ENCODE measurements at regions not wholly inside any gene's neighbourhood (a gene's known extent, or its start where the extent isn't known, plus 50 kb on each side); places are given as distances from the start of the nearest gene placed in this dataset.
"Not testable (repeated sequence)": the region's sequence is repeated elsewhere in the genome, so short reads cannot be mapped to it uniquely, and the experiment has no call there.

- H3K27ac Mint-ChIP-seq (ENCODE audit: low read depth, unreplicated experiment) = no peak overlapping the region
- CTCF ChIA-PET = no interaction called here
- no peak overlapping the region for H3K4me3 Mint-ChIP-seq (ENCODE audit: unreplicated experiment)
- no TSS peak for BruUV-seq (replicated peaks)
- peaks cover 19% of the 10 kb centered on the region for H3K9me3 Mint-ChIP-seq (ENCODE audit: unreplicated experiment)
- intact Hi-C loops (cut with micrococcal nuclease) = no loop called here
- peaks cover 36% of the 10 kb centered on the region for H3K27me3 Mint-ChIP-seq (ENCODE audit: insufficient read depth, unreplicated experiment)
- no peak for DNase-seq (ENCODE audit: unreplicated experiment)
- H3K4me1 Mint-ChIP-seq (ENCODE audit: insufficient read depth, unreplicated experiment) = peaks cover 11% of the 10 kb centered on the region
- TF ChIP-seq, protein P1, sequence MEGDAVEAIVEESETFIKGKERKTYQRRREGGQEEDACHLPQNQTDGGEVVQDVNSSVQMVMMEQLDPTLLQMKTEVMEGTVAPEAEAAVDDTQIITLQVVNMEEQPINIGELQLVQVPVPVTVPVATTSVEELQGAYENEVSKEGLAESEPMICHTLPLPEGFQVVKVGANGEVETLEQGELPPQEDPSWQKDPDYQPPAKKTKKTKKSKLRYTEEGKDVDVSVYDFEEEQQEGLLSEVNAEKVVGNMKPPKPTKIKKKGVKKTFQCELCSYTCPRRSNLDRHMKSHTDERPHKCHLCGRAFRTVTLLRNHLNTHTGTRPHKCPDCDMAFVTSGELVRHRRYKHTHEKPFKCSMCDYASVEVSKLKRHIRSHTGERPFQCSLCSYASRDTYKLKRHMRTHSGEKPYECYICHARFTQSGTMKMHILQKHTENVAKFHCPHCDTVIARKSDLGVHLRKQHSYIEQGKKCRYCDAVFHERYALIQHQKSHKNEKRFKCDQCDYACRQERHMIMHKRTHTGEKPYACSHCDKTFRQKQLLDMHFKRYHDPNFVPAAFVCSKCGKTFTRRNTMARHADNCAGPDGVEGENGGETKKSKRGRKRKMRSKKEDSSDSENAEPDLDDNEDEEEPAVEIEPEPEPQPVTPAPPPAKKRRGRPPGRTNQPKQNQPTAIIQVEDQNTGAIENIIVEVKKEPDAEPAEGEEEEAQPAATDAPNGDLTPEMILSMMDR (IDR thresholded peaks at IDR 0.05; ENCODE audit: unreplicated experiment) = no peak
- no peaks in the 10 kb centered on the region for H3K36me3 Mint-ChIP-seq (ENCODE audit: insufficient read depth, unreplicated experiment)
- POLR2A ChIA-PET = no interaction called here
Measured at GRCh38 chr17:83191388-83192160, 112.2 kb downstream of the METRNL start.

DNA sequence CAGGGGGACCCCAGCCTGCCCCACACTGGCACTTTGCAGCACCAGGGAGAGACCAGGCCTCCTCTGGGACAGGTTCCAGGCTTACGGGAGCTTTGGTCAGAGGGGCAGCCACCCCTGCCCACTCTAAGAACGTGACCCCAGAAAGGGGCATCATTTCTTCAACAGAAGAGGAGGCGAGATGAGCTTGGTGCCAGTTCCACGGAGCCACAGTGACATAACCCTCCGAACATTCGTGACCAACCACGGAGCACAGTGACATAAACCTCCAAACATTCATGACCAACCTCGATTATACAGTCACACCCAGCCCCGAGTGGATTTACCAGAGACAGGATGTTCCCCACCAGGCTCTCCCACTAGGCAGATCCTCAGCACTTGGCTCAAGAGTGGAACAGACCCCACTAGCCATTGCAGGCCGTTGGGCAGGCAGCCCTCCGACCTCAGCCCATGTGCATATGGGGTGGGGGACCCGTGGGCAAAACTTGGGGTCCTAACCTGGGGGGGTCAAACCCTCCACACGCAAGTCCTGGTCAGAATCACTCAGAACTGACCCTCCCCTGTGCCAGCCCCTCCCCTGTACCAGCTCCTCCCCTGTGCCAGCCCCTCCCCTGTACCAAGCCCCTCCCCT lies 112.9 kb downstream of the METRNL start:
- BruUV-seq (replicated peaks) = no TSS peak
- POLR2A ChIA-PET = no interaction called here
- CTCF ChIA-PET = interaction anchor here (1.0 kb wide), 1 partner anchor 8 kb away, joined by 3 read pairs; no protein-coding TSS in a partner anchor
- Mint-ChIP-seq H3K4me1 (ENCODE audit: insufficient read depth, unreplicated experiment) (peaks cover 11% of the 10 kb centered on the region), H3K27me3 (ENCODE audit: insufficient read depth, unreplicated experiment) (peaks cover 35% of the 10 kb centered on the region), H3K4me3 (ENCODE audit: unreplicated experiment) (no peak overlapping the region), H3K9me3 (ENCODE audit: unreplicated experiment) (peaks cover 19% of the 10 kb centered on the region), H3K36me3 (ENCODE audit: insufficient read depth, unreplicated experiment) (no peaks in the 10 kb centered on the region), H3K27ac (ENCODE audit: low read depth, unreplicated experiment) (no peak overlapping the region)
- DNase-seq (ENCODE audit: unreplicated experiment) = no peak
- TF ChIP-seq, protein P1 (IDR thresholded peaks at IDR 0.05; ENCODE audit: unreplicated experiment) = no peak
- intact Hi-C loops (cut with micrococcal nuclease) = no loop called here

GRCh38 chr17:83192789-83193335 lies 113.5 kb downstream of the METRNL start:
- POLR2A ChIA-PET = not testable (repeated sequence)
- CTCF ChIA-PET = interaction anchor here (1.0 kb wide), 1 partner anchor 8 kb away, joined by 3 read pairs; no protein-coding TSS in a partner anchor
- H3K4me1 Mint-ChIP-seq (ENCODE audit: insufficient read depth, unreplicated experiment) = peaks cover 11% of the 10 kb centered on the region

DNA sequence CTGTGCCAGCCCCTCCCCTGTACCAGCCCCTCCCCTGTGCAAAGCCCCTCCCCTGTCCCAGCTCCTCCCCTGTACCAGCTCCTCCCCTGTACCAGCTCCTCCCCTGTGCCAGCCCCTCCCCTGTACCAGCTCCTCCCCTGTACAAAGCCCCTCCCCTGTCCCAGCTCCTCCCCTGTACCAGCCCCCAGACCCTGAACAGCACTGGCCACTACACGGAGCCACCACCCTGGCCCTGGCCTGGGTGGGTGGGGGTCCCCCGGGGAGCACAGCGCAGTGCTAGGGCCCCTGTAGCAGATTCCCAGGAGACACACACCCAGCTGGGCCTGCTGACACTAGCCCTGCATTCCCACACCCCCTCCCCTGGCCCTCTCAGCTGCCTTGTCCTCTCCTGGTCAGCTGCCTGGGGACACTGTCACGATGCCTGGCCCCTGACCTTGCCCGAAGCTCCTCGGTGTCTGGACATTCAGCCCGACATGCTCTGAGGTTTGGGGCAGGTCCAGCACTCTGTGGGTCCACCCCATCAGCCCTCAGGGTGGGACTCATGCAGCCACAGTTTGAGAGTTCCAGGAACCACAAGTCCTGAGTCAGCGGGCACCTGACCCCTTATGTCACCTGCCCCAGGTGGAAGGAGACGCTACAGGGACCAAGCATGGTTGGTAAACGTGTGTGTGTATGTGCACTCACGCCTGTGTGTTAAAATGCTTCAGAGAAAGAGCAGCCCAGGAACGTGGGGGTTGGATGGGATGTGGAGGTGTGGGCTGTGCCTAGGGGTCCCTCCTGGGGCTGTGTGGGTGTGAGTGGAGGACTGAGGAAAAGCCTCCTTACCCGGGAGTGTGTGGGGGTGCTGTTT lies 114.2 kb downstream of the METRNL start:
- peaks cover 11% of the 10 kb centered on the region for H3K4me1 Mint-ChIP-seq (ENCODE audit: insufficient read depth, unreplicated experiment)

More at GRCh38 chr17:83192789-83193335, 113.5 kb downstream of the METRNL start:
- DNase-seq (ENCODE audit: unreplicated experiment); H3K36me3 Mint-ChIP-seq (ENCODE audit: insufficient read depth, unreplicated experiment); BruUV-seq (replicated peaks); intact Hi-C loops (cut with micrococcal nuclease); H3K27ac Mint-ChIP-seq (ENCODE audit: low read depth, unreplicated experiment); H3K4me3 Mint-ChIP-seq (ENCODE audit: unreplicated experiment): not testable (repeated sequence)
- peaks cover 29% of the 10 kb centered on the region for H3K27me3 Mint-ChIP-seq (ENCODE audit: insufficient read depth, unreplicated experiment)
- peaks cover 16% of the 10 kb centered on the region for H3K9me3 Mint-ChIP-seq (ENCODE audit: unreplicated experiment)

More for the DNA sequence above, 114.2 kb downstream of the METRNL start:
- Mint-ChIP-seq H3K4me3 (ENCODE audit: unreplicated experiment) (no peak overlapping the region), H3K9me3 (ENCODE audit: unreplicated experiment) (peaks cover 9% of the 10 kb centered on the region), H3K27me3 (ENCODE audit: insufficient read depth, unreplicated experiment) (peaks cover 22% of the 10 kb centered on the region), H3K27ac (ENCODE audit: low read depth, unreplicated experiment) (no peak overlapping the region), H3K36me3 (ENCODE audit: insufficient read depth, unreplicated experiment) (no peaks in the 10 kb centered on the region)
- BruUV-seq (replicated peaks) = no TSS peak
- ChIA-PET POLR2A (no interaction called here), CTCF (interaction anchor here (1.0 kb wide), 1 partner anchor 9 kb away, joined by 3 read pairs; no protein-coding TSS in a partner anchor)
- intact Hi-C loops (cut with micrococcal nuclease) = no loop called here
- no peak for DNase-seq (ENCODE audit: unreplicated experiment)
- TF ChIP-seq, protein P1 (IDR thresholded peaks at IDR 0.05; ENCODE audit: unreplicated experiment) = no peak

Measured in MCF 10A (cell line).